HG03135 (cell line): ENCODE measurements at regions not wholly inside any gene's neighbourhood (a gene's known extent, or its start where the extent isn't known, plus 50 kb on each side); places are given as distances from the start of the nearest gene placed in this dataset.

Source experiments
- ATAC-seq: cut with Tn5 transposase; IDR thresholded peaks from one replicate; pipeline ENCODE4 v1.9.1; 2021; ENCODE audit warnings: mild to moderate bottlenecking, moderate library complexity; ENCODE audit not compliant: unreplicated experiment

DNA sequence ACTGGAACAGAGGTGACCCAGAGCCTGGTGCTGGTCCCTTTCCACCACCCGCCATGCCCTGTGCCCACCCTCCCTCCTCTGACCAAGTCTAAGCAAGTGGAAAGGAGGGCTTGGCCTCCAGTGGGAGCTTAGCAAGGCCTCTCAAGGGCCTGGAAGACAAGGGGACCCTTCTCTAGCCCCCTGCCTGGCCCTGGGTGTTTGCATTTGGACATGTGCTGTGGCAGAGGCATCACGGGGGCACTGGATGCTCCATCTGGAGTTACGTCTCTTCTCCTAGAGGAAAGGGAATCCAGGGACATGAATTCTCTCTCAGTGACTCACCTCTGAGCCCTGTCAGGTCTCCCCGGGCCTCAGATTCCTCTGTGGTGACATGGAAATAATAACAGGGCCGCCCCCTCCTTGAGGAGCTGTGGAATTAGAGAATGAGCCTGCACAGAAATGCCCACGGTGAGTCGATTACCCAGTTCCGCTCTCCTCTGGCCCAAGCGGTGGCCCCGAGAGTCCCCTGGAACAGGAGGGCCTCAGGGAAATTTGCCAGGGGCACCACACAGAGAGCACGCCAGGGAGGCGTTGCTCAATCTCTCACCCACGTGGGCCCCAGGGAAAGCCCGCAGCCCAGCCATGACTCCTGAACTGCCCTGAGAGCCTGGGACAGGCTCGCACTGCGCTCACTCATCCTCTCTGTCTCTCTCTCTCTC lies 189.6 kb downstream of the BCOR start:
- no peak for ATAC-seq

DNA sequence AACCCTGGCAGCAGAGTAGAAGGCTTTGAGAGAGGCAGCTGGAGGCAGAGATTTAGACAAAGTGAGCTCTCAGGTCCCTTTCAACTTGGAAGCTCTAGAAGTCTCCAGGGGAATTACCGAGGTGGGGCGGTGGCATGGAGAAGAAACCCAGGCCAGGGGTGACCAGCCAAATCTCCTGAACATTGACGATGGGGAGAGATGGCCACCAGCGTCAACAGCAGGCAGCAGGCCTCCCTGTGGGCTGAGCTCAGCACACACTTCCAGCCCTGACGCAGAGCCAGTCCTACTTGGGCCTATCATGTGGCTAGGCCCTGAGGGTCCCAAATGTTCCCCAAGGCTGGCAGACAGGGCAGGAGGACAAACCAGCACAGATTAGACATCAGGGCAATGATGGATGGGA lies 187.8 kb downstream of the BCOR start:
- ATAC-seq, result no peak

- no peak for ATAC-seq
Measured at GRCh38 chrX:39910651-39911050, 187.1 kb downstream of the BCOR start.

DNA sequence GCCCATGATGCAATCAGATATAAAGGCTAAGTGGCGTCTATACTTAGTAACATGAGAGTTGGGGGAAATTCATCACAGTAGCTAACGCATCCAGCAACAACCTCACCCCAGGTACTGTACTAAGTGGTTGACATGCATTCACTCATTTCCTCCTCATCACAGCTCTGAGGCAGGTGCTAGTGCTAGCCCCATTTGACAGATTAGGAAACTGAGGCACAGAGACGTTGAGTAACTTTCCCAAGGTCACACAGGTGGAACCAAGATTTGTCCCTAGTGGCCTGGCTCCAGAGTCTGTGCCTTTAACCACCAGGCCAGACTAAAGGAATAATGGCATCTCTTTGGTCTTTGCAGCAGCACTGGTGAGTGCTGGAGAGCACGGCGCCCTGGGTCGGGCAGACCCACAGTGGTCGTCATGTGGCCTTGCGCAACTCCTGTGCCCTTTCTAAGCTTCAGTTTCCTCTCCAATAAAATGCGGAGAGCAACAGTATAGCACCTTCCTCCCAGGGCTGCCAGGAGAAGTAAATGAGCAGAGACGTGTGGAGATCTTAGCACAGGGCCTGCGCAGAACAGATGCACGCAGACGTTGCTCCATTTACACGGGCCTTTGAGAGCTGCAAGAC lies 186.4 kb downstream of the BCOR start:
- ATAC-seq, result no peak

- ATAC-seq, result no peak
Measured at GRCh38 chrX:39912126-39912525, 185.6 kb downstream of the BCOR start.

DNA sequence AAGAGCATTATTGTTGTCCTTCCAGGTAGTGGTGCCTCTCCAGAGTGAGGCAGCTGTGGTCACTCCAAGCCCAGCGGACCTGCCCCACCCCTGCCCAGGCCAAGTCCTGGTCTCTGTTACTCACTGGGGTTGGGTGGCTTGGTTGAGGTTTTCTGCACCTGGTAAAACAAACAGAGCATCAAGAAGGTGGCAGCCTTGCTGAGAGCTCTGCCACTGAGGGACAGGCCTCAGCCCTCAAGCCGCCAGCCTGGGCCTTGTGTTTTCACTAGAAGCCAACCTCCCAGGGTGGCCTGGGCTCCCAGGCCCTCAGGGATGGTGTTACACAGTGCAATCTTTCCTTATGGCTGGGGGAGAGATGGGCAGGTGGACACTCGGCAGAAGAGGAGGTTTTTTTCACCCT lies 182.7 kb downstream of the BCOR start:
- no peak for ATAC-seq

GRCh38 chrX:39915596-39915995 lies 182.2 kb downstream of the BCOR start:
- no peak for ATAC-seq

- no peak for ATAC-seq
Measured at GRCh38 chrX:39921838-39922237, 175.9 kb downstream of the BCOR start.

GRCh38 chrX:39922488-39922887 lies 175.3 kb downstream of the BCOR start:
- no peak for ATAC-seq

DNA sequence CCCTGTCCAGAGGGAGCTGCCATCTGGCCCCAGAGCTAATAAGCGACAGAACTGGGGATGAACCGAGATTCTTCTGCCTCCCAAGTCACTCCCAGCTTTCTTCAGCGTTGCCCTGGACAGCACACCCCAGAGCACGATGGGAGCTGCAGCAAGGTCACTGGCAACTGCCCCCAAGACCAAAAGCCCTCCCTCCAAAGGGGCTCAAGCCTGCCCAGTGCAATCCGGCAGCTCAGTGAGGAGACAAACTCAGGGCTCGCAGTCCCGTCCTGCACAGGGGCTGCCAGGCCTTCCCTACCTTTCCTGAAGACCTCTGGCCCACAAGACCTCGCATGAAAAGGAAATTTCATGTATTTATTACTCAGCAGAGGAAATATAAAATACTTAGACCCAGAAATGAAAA lies 174.8 kb downstream of the BCOR start:
- ATAC-seq, result no peak

DNA sequence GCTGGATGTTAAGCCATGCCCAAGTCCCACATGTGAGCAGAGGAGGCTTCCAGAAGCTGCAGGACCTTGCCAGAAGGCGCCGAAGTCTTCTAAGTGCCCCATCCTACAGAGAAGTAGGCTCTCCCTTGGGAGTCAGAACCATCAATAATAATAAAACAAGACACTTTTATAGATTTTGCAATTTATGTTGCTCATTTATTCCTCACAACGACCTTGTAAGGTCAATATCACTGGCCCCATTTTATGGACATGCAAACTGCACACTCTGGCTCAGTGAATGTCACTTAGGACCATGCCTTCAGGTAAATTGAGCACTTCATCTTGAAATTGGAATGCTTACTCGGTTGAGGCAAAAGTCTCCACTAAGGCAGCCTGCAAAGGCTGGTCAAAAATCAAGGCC lies 170.4 kb downstream of the BCOR start:
- no peak for ATAC-seq

GRCh38 chrX:39928704-39929378 lies 168.9 kb downstream of the BCOR start:
- ATAC-seq, result no peak

DNA sequence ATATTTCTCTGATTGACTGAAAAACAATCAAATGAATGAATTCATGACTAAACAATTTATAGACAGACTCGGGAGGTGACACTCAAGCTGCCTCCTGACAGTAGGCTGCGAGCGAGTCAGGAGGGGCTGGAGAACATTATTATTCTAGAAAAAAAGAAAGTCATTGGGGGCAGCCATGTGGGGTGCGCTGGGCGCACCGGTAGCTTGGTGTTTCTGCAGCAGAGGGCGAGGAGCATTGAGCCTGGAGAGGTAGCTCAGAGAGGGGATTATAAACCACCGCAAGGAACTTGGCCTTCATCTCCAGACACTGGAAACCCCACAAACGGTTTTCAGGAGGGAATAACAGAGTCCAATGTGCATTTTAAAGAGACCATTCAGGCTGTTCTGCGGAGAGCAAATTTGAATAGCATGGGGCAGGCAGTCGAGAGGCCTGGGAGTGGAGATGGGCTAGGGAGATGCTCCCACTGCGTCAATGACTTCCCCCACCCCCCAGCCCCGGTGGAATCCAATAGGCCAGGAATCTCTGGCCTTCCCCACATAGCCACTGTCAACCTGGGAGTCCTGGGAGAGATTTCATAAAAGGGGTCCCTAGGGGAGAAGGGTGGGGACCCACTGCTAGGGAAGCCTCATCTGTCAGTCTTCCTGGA lies 168.3 kb downstream of the BCOR start:
- ATAC-seq, result no peak

DNA sequence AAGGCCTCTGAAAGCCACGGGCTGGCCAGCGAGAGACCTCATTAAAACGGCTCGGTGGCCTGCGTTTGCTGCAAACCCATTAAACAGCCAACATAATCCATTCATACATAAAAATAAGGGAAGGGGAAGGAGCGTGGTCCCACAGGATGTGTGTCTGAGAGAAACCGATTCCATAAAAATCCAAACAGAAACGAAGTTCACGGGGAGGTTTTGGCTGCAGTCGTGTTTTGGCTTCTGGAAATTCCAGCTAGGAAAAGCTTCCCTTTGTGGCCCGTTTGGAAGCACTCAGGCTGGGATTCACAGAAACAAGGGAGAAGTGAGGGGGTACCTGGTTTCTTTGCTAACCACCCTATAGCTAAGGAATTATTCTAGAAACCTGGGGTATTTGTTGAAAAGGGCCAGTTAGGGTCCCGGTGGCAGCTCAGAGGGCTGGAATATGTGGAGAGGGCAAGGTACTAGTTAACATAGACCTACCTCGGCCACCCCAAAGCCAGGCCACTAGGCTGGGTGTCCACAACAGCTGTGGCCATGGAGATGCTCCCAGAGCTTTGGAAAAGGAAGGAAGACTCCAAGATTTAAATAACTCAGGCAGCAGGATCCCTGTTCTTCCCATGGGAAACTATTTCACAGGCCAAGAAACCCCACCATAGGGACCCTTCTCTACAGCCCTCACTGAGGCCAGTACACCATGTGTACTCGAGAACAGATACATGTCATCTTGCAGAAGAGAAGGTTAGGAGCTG lies 166.8 kb downstream of the BCOR start:
- no peak for ATAC-seq

DNA sequence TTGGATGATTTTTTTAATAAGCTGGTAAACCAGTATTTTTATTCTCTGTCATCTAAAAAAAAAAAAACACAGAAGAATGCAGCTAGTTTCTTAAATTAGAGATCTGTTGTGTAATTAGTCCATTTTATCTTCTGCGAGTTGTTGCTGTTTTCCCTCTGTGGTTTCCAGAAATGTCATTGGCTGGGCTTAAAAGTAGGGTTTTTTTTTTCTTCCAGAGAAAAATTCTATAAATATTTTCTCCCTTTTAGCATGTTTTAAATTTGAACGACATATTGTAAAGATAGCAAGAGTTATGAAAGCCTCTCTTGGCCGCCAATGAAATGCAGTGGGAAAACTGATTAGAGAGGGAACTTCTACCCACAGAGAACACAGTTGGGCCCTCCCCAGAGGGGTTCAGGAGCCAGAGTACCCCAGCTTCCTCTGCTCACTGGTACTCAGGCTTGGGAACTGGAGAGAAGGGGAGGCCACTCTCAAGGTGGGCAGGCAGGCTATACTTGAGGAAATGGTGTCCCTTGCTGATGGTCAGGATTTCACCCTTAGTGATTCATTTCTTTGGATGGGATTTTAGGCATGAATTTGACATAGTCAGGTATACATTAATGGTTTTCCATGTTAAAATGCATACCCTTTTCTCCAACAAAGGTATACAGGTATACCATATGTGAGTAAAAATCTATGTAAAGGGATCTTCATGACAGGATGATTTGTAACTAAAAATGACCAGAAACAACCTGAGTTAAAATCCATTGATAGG lies 166.1 kb downstream of the BCOR start:
- no peak for ATAC-seq

- ATAC-seq, result no peak
Measured at GRCh38 chrX:39935411-39936064, 162.2 kb downstream of the BCOR start.

DNA sequence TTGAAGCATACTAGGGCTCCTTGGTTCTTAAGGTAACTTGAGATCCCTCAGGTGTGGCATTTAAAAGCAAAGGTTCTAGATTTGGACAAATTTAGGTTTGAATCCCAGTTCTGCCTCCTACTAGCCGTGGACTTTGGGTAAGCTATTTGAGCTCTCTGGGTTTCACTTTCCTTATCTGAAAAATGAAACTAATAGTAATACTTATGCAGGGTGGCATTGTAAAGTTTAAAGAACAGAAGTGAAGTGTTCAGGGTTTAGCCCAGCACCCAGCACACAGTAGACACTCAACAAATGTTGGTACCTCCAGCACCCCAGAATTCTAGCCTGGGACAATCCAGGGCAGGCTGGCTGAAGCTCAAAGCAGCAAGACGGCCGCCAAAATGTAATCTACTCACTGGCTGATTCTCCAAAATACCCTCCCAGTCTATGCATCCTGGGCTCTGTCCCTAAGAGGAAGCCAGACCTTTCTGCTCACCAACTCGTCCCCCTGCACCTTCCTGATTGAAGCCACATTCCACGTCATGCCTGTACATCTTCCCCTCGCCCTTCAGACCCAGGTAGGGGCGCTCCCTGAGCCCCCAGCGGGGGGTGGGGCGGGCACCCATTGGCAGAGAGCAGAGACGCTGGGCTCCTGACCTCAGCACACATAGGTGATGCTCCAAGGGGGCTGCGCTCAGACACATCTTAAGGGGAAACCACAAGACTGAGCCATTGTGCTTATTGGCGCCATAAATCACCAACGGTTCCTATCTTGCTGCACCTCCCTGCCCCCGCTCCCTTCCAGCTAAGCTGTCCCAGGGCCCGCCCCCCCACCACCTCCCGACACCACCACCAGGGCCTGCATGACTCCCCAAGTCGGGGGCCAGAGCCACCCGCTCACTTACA lies 160.6 kb downstream of the BCOR start:
- peak; percentile 82 for ATAC-seq

DNA sequence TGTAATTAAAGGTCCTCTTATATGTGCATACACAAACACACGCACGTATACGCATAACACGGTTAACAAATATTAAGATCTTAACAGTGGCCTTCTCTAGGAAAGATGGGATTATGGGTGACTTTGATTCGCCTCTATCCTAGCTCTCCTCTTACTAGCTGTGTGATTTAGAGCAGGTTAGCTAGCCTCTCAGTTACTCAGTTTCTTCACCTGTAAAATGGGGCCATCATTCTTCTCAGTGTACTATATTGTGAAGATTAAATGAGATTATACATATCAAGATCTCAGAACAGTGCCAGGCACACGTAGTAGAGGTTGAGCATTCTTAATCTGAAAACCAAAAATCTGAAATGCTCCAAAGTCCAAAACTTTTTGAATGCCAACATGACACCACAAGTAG lies 159.3 kb downstream of the BCOR start:
- no peak for ATAC-seq

DNA sequence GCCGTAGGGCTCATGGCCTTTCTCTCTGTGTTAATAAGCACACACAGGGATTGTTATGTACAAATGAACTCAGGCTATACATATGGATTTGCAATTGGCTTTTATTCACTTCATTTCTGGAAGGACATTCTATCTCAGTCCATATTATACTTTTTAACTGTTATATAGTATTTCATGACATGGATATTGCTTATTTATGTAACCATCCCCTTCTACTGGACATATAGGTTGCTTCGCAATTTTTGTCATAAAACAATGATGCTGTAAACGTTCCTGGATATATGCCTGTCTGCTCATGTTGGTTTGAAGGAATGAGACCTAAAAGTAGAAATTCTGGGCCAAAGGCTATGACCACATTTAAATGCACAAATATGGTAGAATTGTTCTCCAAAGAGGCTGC lies 158.1 kb downstream of the BCOR start:
- ATAC-seq, result no peak
